ENCODE measurements at regions not wholly inside any gene's neighbourhood (a gene's known extent, or its start where the extent isn't known, plus 50 kb on each side); places are given as distances from the start of the nearest gene placed in this dataset.

DNA sequence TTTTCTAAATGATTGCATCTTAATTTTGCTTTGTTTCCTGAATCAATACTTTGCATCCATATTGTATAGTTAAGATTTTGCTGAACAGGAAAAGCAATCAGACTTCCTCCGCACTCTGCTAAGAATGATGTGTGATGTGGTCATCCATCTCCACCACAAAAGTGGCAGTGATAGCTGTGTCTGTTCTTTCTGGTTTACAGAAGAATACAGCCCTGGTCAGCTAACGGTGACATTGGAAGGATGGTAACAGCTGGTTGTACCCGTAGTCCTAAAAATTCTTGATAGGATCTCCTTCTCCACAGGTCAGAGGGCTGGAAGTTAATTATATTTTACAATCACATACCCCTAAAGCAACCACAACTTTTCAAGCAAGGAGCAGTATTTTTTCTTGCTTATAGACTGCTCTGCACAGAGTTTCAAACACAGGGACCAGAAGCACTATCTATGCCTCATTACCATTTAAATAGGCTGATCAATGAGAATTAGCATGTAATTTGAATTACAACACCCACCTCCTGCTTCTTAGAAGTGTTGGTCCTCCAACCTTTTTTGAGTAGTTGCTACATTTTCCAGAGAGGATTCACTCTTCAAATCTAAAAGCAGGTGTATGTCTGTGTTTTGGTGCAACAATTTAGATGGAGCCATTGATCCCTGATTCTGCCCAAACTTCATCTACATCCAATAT, 1191.9 kb upstream of the NUDT12 start:
- H3K4me3 ChIP-seq (ENCODE audit: low read depth, low read length), result no peak overlapping the region
- TF ChIP-seq, protein P1, sequence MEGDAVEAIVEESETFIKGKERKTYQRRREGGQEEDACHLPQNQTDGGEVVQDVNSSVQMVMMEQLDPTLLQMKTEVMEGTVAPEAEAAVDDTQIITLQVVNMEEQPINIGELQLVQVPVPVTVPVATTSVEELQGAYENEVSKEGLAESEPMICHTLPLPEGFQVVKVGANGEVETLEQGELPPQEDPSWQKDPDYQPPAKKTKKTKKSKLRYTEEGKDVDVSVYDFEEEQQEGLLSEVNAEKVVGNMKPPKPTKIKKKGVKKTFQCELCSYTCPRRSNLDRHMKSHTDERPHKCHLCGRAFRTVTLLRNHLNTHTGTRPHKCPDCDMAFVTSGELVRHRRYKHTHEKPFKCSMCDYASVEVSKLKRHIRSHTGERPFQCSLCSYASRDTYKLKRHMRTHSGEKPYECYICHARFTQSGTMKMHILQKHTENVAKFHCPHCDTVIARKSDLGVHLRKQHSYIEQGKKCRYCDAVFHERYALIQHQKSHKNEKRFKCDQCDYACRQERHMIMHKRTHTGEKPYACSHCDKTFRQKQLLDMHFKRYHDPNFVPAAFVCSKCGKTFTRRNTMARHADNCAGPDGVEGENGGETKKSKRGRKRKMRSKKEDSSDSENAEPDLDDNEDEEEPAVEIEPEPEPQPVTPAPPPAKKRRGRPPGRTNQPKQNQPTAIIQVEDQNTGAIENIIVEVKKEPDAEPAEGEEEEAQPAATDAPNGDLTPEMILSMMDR (IDR thresholded peaks at IDR 0.05; ENCODE audit: low read depth, low read length, missing control alignments), result no peak
- no peak for DNase-seq (ENCODE audit: low read depth)
- in situ Hi-C loops (cut with HindIII; ENCODE audit: low sequenced_read_pairs), result no loop called here

DNA sequence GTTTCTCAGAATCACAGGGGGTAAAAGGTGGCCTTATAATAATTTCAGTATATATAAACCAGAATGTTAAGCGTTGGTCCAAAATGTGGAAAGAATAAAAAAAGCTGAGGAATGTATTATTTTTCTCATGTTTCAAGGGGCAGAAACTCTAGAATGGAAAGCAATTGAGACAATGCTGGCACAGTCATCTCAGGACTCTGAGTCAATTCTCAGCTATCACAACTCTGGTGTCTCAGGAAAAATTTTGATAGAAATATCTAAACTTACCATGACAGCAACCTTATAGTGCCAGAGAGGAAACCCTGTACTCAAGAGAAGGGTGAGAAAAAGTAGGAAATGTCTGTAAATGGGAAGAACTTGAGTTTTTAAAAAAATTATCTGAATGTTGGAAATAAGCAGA, 1189.4 kb upstream of the NUDT12 start:
- H3K4me3 ChIP-seq (ENCODE audit: low read depth, low read length), result no peak overlapping the region
- DNase-seq (ENCODE audit: low read depth), result no peak
- TF ChIP-seq, protein P1 (IDR thresholded peaks at IDR 0.05; ENCODE audit: low read depth, low read length, missing control alignments), result no peak
- in situ Hi-C loops (cut with HindIII; ENCODE audit: low sequenced_read_pairs), result no loop called here

DNA sequence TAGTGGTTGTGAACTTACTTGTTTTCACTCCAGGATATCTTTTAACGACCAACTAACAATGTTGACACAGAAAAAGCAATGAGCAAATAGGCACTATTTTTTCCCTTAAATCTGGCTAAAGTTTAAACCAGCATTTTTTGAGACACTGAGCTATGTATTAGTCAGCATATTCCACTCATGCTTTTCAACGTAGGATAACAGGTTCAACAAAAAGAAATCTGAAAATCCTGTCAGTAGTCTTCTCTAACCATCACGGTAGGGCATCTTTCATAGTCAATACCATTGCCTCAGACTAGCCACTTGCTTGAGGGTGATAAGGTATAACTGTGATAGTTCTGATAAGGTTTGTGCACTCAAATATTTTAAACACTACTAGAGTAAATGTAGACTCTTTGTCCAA, 1177.3 kb upstream of the NUDT12 start:
- no peak overlapping the region for H3K4me3 ChIP-seq (ENCODE audit: low read depth, low read length)
- TF ChIP-seq, protein P1 (IDR thresholded peaks at IDR 0.05; ENCODE audit: low read depth, low read length, missing control alignments), result no peak
- no peak for DNase-seq (ENCODE audit: low read depth)
- in situ Hi-C loops (cut with HindIII; ENCODE audit: low sequenced_read_pairs), result no loop called here

DNA sequence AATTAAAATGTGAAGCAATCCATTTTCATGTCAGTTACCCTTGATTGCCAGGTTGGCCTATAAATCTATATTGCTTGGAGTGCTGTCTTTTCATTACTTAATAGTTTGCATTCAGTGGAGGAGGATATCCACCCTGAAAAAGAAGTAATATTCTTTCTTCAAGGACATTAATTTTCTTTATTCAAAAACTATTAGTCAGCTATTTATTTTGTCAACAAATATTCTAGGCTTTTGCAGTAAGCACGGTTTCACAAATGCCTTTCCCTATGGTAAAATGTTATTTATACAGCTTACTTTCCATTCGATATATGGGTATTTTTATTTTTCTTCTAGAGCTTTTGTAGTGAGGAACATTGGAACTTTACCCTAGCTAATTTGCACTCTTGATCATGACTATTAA, 1176.9 kb upstream of the NUDT12 start:
- H3K4me3 ChIP-seq (ENCODE audit: low read depth, low read length), result no peak overlapping the region
- in situ Hi-C loops (cut with HindIII; ENCODE audit: low sequenced_read_pairs), result no loop called here
- no peak for DNase-seq (ENCODE audit: low read depth)
- TF ChIP-seq, protein P1 (IDR thresholded peaks at IDR 0.05; ENCODE audit: low read depth, low read length, missing control alignments), result no peak

DNA sequence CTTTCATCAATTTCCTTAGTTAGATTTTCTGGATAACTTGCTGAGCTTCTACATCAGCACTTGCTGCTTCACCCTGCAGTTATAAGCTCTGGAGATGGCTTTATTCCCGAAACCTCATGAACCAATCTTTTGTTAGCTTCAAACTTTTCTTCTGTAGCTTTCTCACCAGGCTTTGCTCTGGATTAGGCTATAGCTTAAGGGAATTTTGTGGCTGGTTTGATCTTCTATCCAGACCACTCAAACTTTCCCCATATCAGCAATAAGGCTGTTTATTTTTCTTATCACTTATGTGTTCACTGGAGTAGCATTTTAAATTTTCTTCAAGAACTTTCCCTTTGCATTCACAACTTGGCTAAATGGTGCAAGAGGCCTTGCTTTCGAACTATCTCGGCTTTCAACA, 1173.5 kb upstream of the NUDT12 start:
- in situ Hi-C loops (cut with HindIII; ENCODE audit: low sequenced_read_pairs), result no loop called here
- DNase-seq (ENCODE audit: low read depth), result no peak
- TF ChIP-seq, protein P1 (IDR thresholded peaks at IDR 0.05; ENCODE audit: low read depth, low read length, missing control alignments), result no peak
- H3K4me3 ChIP-seq (ENCODE audit: low read depth, low read length), result no peak overlapping the region

DNA sequence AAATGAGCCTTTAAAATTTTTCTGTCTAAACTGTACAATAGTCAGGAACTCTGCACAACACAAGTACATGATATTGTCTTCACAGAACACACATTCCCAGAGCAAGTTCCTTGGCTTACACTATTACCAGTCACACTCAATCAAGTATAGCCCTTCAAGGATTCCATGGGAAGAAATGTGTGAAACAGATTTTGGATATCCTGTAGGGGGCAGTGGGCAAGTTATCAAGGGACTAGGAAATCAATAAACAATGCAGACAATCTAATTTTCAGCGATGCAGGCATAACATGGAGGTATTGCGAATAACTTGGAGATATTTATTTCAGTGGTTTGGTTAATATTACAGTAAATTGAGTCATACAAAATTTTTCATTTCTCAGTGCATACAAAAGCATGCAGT, 1171.5 kb upstream of the NUDT12 start:
- no peak overlapping the region for H3K4me3 ChIP-seq (ENCODE audit: low read depth, low read length)
- no peak for DNase-seq (ENCODE audit: low read depth)
- in situ Hi-C loops (cut with HindIII; ENCODE audit: low sequenced_read_pairs), result no loop called here
- TF ChIP-seq, protein P1 (IDR thresholded peaks at IDR 0.05; ENCODE audit: low read depth, low read length, missing control alignments), result no peak
